ENCODE measurements at regions not wholly inside any gene's neighbourhood (a gene's known extent, or its start where the extent isn't known, plus 50 kb on each side); places are given as distances from the start of the nearest gene placed in this dataset.

DNA sequence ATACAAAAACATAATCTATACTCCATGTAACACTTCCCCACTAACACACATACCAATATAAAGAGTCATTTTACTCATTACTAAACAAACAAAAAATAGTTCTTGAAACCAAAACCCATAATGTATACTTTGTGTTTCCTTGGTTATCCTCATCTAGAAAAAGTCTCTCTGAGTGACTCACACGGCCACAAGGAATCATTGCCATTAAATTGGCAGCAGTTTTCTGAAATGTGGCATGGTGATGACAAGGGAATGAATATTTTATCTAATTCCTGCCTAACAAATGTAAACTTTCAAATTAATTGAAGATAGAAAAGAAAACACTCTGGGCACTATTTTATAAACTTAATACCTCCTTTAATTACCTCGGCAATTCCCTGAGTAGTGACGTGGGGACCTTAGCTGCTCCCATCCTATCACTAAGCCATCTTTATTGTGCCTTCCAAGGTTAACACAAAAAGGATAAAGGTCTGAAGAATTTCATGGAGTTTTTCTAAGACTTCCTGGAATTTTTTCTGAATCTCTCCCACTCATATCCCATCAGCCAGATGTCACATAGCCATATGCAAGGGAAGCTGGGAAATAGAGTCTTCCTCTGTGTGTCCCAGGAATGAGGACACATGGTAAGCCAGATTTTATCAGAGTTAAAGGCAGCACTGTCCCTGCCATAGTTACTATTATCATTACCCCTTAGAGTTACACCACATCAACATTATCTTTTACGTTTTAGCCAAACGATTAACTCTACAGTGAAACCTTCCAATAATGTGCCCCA, 857.2 kb upstream of the TENM4 start:
- TF ChIP-seq, protein P1, sequence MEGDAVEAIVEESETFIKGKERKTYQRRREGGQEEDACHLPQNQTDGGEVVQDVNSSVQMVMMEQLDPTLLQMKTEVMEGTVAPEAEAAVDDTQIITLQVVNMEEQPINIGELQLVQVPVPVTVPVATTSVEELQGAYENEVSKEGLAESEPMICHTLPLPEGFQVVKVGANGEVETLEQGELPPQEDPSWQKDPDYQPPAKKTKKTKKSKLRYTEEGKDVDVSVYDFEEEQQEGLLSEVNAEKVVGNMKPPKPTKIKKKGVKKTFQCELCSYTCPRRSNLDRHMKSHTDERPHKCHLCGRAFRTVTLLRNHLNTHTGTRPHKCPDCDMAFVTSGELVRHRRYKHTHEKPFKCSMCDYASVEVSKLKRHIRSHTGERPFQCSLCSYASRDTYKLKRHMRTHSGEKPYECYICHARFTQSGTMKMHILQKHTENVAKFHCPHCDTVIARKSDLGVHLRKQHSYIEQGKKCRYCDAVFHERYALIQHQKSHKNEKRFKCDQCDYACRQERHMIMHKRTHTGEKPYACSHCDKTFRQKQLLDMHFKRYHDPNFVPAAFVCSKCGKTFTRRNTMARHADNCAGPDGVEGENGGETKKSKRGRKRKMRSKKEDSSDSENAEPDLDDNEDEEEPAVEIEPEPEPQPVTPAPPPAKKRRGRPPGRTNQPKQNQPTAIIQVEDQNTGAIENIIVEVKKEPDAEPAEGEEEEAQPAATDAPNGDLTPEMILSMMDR (IDR thresholded peaks at IDR 0.05): no peak
- TF ChIP-seq POLR2A (IDR thresholded peaks at IDR 0.05): no peak

Measured in adrenal gland (tissue), 5 donors.